Thoracic aorta (tissue), 2 donors: ENCODE measurements at regions not wholly inside any gene's neighbourhood (a gene's known extent, or its start where the extent isn't known, plus 50 kb on each side); places are given as distances from the start of the nearest gene placed in this dataset.
"Not testable (repeated sequence)": the region's sequence is repeated elsewhere in the genome, so short reads cannot be mapped to it uniquely, and the experiment has no call there.

Experiments
- ATAC-seq: fragments of 150-250 bp; one replicate; pipeline ENCODE4 v1.8.0; 2017; ENCODE audit warnings: low read depth; ENCODE audit not compliant: insufficient number of reproducible peaks, low FRiP score
- DNase-seq: peaks from one replicate; pipeline ENCODE4 v3.0.0-alpha.2; 2020; ENCODE audit warnings: low spot score
- H3K27ac ChIP-seq, 2 donors: fragments of 200-600 bp; sonication (generic); 1 replicate in 1 of 2; 2 replicates in 1 of 2; pipeline ENCODE4 v1.5.1; 2016; ENCODE audit warnings: mild to moderate bottlenecking in 2 of 2, moderate library complexity in 2 of 2
- H3K27me3 ChIP-seq: fragments of 200-600 bp; sonication (generic); replicated peaks from 2 replicates; pipeline ENCODE4 v1.6.0; 2016; ENCODE audit warnings: mild to moderate bottlenecking; ENCODE audit not compliant: insufficient read depth
- H3K36me3 ChIP-seq: fragments of 200-600 bp; sonication (generic); one replicate; pipeline ENCODE4 v1.5.1; 2016
- H3K4me1 ChIP-seq, 2 donors: fragments of 200-600 bp; sonication (generic); 1 replicate in 1 of 2; 2 replicates in 1 of 2; pipeline versions ENCODE4 v1.5.1 to v1.6.0; 2016; ENCODE audit warnings: low read depth in 2 of 2, mild to moderate bottlenecking in 1 of 2; ENCODE audit not compliant: control insufficient read depth in 1 of 2
- H3K4me3 ChIP-seq: fragments of 200-600 bp; sonication (generic); 2 replicates; pipeline ENCODE4 v1.5.1; 2016; ENCODE audit warnings: mild to moderate bottlenecking
- H3K9me3 ChIP-seq: fragments of 200-600 bp; sonication (generic); 2 replicates; pipeline ENCODE4 v1.5.1; 2016
- CTCF ChIP-seq: fragments of 200-600 bp; sonication (generic); IDR thresholded peaks from one replicate; pipeline ENCODE4 v1.5.1; 2019; ENCODE audit warnings: antibody characterized with exemption

- ATAC-seq: no peak
Observed at GRCh38 chr13:48816700-48817099, 159.0 kb upstream of the FNDC3A start.

GRCh38 chr13:48817166-48817802, 158.4 kb upstream of the FNDC3A start:
- H3K4me1 ChIP-seq: peaks cover 24 to 45% of the 10 kb centered on the region in 2 donors
- H3K27me3 ChIP-seq: no peaks in the 10 kb centered on the region
- ATAC-seq: no peak
- no peak overlapping the region for H3K4me3 ChIP-seq
- H3K27ac ChIP-seq: peak overlapping the region; percentile 27 to 70
- H3K9me3 ChIP-seq: no peaks in the 10 kb centered on the region
- no peak for DNase-seq
- no peak for TF ChIP-seq CTCF
- H3K36me3 ChIP-seq: no peaks in the 10 kb centered on the region

More at GRCh38 chr13:48816700-48817099, 159.0 kb upstream of the FNDC3A start:
- Histone ChIP-seq H3K36me3 (no peaks in the 10 kb centered on the region), H3K27me3 (no peaks in the 10 kb centered on the region), H3K9me3 (no peaks in the 10 kb centered on the region), H3K27ac (peak overlapping the region in 1 of 2 donors; percentile 70), H3K4me3 (no peak overlapping the region), H3K4me1 (peaks cover 24 to 44% of the 10 kb centered on the region in 2 donors)
- TF ChIP-seq CTCF: no peak
- no peak for DNase-seq

GRCh38 chr13:48818495-48819356, 157.0 kb upstream of the FNDC3A start:
- H3K27me3 ChIP-seq: no peaks in the 10 kb centered on the region
- peaks cover 20 to 37% of the 10 kb centered on the region in 2 donors for H3K4me1 ChIP-seq
- H3K36me3 ChIP-seq: no peaks in the 10 kb centered on the region
- no peak for DNase-seq
- no peak overlapping the region for H3K4me3 ChIP-seq
- H3K27ac ChIP-seq: peak overlapping the region; percentile 6 to 70
- no peak for TF ChIP-seq CTCF
- peak; percentile 92 for ATAC-seq
- H3K9me3 ChIP-seq: no peaks in the 10 kb centered on the region

- Histone ChIP-seq H3K9me3 (no peaks in the 10 kb centered on the region), H3K36me3 (no peaks in the 10 kb centered on the region), H3K27ac (peak overlapping the region in 1 of 2 donors; percentile 70), H3K4me3 (no peak overlapping the region), H3K27me3 (no peaks in the 10 kb centered on the region), H3K4me1 (peaks cover 20 to 35% of the 10 kb centered on the region in 2 donors)
- DNase-seq (no peak), ATAC-seq (no peak)
- TF ChIP-seq CTCF: no peak
Observed at GRCh38 chr13:48819376-48819775, 156.3 kb upstream of the FNDC3A start.

- Histone ChIP-seq H3K27me3 (no peaks in the 10 kb centered on the region), H3K4me1 (peaks cover 14 to 35% of the 10 kb centered on the region in 2 donors), H3K4me3 (no peak overlapping the region), H3K9me3 (no peaks in the 10 kb centered on the region), H3K27ac (peak overlapping the region in 1 of 2 donors; percentile 70), H3K36me3 (no peaks in the 10 kb centered on the region)
- no peak for DNase-seq
- no peak for ATAC-seq
- TF ChIP-seq CTCF: no peak
Observed at GRCh38 chr13:48819899-48820298, 155.8 kb upstream of the FNDC3A start.

- H3K36me3 ChIP-seq, H3K27ac ChIP-seq, ATAC-seq, H3K27me3 ChIP-seq, DNase-seq, H3K9me3 ChIP-seq, H3K4me3 ChIP-seq: not testable (repeated sequence)
- peaks cover 8 to 30% of the 10 kb centered on the region in 2 donors for H3K4me1 ChIP-seq
Observed at GRCh38 chr13:48823526-48823925, 152.2 kb upstream of the FNDC3A start.
